GM19468 (cell line): ENCODE measurements at regions not wholly inside any gene's neighbourhood (a gene's known extent, or its start where the extent isn't known, plus 50 kb on each side); places are given as distances from the start of the nearest gene placed in this dataset.
"Not testable (repeated sequence)": the region's sequence is repeated elsewhere in the genome, so short reads cannot be mapped to it uniquely, and the experiment has no call there.

Source experiments
- ATAC-seq: cut with Tn5 transposase; IDR thresholded peaks from one replicate; pipeline ENCODE4 v1.9.1; 2021; ENCODE audit warnings: mild to moderate bottlenecking, moderate library complexity, moderate number of reproducible peaks; ENCODE audit not compliant: unreplicated experiment; ENCODE audit errors: extremely low read depth

GRCh38 chr9:106075960-106076327 lies 381.6 kb downstream of the TMEM38B start:
- no peak for ATAC-seq

DNA sequence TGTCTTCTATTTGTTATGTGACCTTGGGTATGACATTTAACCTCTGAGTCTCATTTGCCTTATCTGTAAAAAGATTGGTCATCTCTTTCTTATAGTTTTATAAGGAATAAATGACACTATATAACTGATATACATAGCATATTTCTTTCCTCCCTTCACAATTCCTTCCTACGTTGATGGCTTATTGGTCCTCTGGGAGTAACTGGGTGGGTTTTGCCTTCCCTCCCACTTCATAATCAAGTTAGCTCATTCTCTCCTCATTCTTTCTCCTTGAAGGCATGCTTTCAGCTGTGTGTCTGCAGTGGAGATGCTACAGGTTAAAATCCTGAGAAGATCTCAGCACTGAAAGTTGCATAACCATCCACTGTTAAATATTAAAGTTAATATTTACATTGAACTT lies 382.4 kb downstream of the TMEM38B start:
- ATAC-seq: no peak

DNA sequence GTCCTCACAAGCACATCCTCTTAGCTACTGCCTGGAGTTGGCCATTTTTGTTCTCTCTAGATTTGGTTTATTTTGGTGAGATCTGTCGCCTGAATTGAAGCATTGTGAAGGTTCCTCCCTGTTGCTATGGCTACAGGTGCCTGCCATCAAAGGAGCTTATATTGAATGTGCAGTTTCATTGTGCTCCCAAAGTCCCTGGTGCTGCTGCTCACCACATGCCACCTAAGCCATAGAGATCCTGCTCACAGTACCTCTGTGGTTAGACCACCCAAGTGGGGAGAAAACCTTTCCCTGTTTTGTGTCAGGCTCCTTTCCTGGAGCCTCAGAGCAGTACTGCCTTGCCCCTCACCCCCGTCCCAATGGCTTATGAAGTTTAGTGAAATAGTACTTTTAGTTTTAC lies 383.4 kb downstream of the TMEM38B start:
- no peak for ATAC-seq

DNA sequence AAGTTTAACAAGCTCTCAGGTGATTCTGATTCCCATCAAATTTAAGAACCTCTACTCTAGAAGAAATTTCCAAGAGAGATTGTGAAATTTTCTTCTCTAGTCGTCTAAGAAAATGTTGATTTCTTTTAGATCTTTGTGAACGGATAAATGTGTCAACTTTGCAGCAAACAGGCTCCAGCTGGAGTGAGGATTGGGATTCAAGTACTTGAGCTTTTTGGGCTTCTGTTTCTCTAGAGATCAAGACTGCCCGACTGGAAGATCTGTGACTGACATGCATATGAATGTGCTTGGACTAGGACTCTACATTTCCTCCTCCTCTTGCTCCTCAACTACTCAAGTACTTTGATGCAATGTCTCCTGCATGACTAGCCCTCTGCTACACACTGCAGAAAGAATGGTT lies 388.3 kb downstream of the TMEM38B start:
- no peak for ATAC-seq

GRCh38 chr9:106084702-106085101 lies 390.4 kb downstream of the TMEM38B start:
- ATAC-seq: no peak

GRCh38 chr9:106085479-106085878 lies 391.1 kb downstream of the TMEM38B start:
- ATAC-seq: no peak

GRCh38 chr9:106092083-106092482 lies 397.7 kb downstream of the TMEM38B start:
- ATAC-seq: no peak

GRCh38 chr9:106102821-106103220 lies 408.5 kb downstream of the TMEM38B start:
- no peak for ATAC-seq

DNA sequence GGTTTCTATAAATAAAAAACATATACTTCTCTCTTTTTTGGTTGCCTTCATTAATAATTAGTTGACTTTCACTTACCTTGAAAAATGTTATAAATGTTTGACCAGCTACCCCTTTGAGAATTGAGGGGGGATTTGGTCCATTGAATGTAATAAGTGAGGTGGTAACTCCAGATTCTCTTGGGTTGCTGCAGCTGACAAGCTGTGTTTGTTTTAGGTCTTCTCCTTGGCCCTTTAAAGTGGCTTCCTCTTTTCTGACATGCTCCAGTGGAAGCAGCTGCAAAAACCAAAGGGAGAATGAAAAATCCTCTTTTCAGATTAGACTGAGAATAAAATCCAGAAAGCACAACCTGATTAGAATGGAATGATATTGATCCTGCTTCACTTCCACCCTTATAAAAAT lies 410.5 kb downstream of the TMEM38B start:
- ATAC-seq: no peak

GRCh38 chr9:106106396-106106795 lies 412.1 kb downstream of the TMEM38B start:
- ATAC-seq: no peak

DNA sequence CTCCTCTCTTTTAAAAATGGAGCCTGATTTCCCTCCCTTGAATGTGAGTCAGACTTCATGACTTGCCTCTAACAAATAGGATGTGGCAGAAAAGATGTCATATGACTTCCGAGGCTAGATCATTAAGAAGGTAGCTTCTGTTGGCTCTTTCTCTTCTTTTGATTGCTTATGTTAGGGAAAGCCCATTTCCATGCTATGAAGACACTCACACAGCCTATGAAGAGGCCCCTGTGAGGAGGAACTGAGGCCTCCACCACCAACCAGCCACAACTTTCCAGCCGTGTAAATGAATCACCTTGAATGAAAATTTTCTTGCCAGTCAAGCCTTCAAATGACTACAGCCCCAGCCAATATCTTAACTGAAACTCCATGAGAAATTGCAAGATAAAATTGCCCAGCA lies 413.4 kb downstream of the TMEM38B start:
- ATAC-seq: no peak

GRCh38 chr9:106109706-106110105 lies 415.4 kb downstream of the TMEM38B start:
- ATAC-seq: not testable (repeated sequence)

DNA sequence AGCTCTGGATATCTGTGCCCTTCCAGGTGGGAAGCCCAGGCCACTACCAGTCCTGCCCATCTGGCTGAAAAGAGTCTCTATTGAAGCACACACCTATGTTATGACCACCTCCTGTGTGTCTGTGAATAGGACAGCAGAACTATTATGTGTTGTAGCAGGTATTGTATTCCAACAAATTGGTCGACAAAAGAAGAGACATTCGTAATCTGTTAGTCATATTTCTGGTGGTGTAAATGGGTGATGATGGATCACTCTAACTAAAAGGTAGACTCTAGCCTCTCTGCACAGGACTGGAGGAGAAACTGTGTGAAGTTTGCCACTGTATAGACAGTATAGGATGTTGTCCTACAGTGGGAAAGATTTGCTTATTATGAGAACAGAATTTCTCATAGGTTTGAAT lies 416.1 kb downstream of the TMEM38B start:
- ATAC-seq: no peak

DNA sequence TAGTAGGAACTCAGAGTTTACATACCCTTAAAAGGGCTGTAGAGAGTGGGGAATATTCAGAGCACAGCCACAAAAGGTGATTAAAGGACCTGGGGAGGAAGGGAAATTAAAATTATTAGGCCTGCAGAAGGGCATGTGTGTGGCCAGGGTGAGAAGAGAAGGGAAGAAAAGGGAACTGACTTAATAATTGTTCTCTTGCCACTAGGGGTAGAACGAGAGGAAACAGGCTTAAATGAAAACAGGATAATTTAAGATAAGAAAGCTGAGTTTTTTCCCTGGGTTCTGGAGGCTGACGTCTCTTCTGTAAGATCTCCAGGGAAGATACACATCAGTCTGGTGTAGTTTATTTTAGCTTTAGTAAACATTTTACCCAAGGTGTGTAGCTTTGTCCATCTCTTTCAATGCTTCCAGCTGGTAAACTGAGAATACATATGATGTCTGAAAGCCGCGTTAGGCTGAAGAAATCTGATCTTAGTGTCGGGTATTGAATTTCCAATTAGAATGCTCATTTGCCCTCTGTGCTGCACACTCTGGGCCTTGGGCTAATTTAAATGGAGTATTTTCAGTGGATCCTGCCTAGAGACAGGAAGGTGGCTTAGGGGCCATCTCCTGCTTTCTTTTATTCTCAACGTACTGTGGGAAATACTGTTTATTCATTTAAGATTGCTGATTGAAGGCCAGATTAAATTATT lies 416.8 kb downstream of the TMEM38B start:
- ATAC-seq: no peak

GRCh38 chr9:106112935-106113334 lies 418.6 kb downstream of the TMEM38B start:
- no peak for ATAC-seq

GRCh38 chr9:106119176-106119575 lies 424.8 kb downstream of the TMEM38B start:
- no peak for ATAC-seq

DNA sequence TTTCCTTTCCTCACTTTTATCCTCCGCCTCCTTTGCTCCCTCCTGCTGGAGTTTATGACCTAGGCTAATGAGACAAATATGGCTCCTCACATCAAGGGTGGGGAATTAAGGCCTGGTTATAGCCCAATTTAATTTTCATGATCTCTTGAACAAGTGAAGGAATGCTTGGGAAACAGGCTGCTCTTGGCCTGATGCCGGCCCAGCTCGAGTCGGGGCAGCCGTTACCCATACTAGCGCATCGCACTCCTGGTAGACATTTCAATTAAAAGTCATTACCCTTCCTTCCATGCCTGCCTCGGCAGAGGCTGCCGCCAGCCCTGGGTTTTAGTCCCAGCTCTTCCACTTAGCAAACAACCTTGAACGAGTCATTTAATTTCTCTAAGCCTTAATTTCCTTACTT lies 425.7 kb downstream of the TMEM38B start:
- ATAC-seq: no peak

DNA sequence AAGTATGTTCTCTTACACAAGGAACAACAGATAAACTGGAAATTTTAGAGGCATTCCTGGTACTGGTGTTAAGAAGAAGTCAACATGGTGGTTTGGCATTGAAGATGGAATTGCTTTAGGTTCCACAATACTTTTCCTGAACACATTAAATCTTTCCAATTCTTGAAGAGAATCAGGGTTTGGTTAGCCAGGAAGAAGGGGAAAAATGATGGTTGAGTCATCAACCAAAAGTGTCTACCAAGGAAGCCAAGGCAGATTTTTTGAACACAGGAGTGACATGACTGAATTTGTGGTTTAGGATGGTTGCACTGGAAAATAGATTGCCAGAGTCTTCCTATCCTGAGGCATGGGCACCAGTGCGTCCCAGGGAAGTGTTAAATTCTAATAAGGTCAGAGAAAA lies 433.4 kb downstream of the TMEM38B start:
- ATAC-seq: no peak

GRCh38 chr9:106130374-106130773 lies 436.0 kb downstream of the TMEM38B start:
- no peak for ATAC-seq

DNA sequence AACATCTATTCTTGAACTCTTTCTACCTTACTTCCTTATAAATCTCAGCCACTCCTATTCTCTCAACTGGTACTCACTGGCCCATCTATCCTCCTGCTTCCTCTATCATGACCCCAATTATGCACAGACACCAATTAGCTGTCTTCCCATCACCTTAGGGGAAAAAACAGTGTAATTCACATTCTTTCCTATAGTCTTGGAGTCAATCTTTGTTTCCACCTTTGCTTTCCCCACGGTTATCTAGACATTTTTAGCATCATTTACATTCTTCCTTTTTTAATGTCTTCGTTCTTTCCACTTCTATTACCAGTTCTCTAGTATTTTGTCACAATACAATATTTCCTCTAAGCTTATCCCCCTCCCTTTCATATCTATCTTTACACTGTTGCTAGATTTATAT lies 449.4 kb downstream of the TMEM38B start:
- no peak for ATAC-seq

- no peak for ATAC-seq
These were observed 451.9 kb downstream of the TMEM38B start for GRCh38 chr9:106146066-106146840.

GRCh38 chr9:106146886-106147285 lies 452.5 kb downstream of the TMEM38B start:
- ATAC-seq: no peak
